CD4-positive, alpha-beta memory T cell (primary cell): ENCODE measurements at regions not wholly inside any gene's neighbourhood (a gene's known extent, or its start where the extent isn't known, plus 50 kb on each side); places are given as distances from the start of the nearest gene placed in this dataset.
A peak's percentile ranks its signal among the peaks of the same experiment; 100 is the strongest.

Experiments used
- CTCF ChIA-PET: fragments of 350-600 bp; sonication (Branson Sonifier 250); formaldehyde crosslinking; loops from one replicate; lab custom pipeline; 2021; ENCODE audit warnings: inconsistent platforms; ENCODE audit not compliant: partially characterized antibody; lab: Charles Lee
- POLR2A ChIA-PET: fragments of 350-600 bp; sonication (Branson Sonifier 250); formaldehyde crosslinking; loops from one replicate; lab custom pipeline; 2021; ENCODE audit not compliant: partially characterized antibody; lab: Charles Lee
- DNase-seq, 5 donors: peaks; one replicate each; pipeline versions ENCODE4 v3.0.0 to v3.0.0-alpha.2; 2020 to 2022; ENCODE audit warnings: mixed read lengths in 1 of 5
- H3K27ac ChIP-seq: one replicate; pipeline ENCODE4 v1.7.0; 2013; ENCODE audit warnings: low read depth, low read length
- H3K27me3 ChIP-seq: 2 replicates; pipeline ENCODE4 v1.7.0; 2013; ENCODE audit warnings: mild to moderate bottlenecking, low read length, moderate library complexity; ENCODE audit not compliant: insufficient read depth
- H3K36me3 ChIP-seq: 2 replicates; pipeline ENCODE4 v1.7.0; 2013; ENCODE audit warnings: mild to moderate bottlenecking, low read length, moderate library complexity; ENCODE audit not compliant: insufficient read depth
- H3K4me1 ChIP-seq: 2 replicates; pipeline ENCODE4 v1.7.0; 2013; ENCODE audit warnings: mild to moderate bottlenecking, low read length, moderate library complexity; ENCODE audit not compliant: insufficient read depth
- H3K4me3 ChIP-seq, 2 donors: one replicate each; pipeline ENCODE4 v1.7.0; 2013; ENCODE audit warnings: low read length in 2 of 2, mild to moderate bottlenecking in 1 of 2
- H3K9me3 ChIP-seq, 2 donors: one replicate each; pipeline ENCODE4 v1.7.0; 2013; ENCODE audit warnings: low read length in 2 of 2, control low read depth in 1 of 2; ENCODE audit not compliant: control insufficient read depth in 1 of 2
- H3K27ac Mint-ChIP-seq, 7 donors: one replicate each; pipeline ENCODE4 v1.8.0; 2020 to 2021; ENCODE audit warnings: mixed read lengths in 7 of 7, mild to moderate bottlenecking in 6 of 7, inconsistent platforms in 3 of 7, moderate library complexity in 3 of 7
- H3K27me3 Mint-ChIP-seq, 2 donors: one replicate each; pipeline ENCODE4 v1.8.0; 2020 to 2021; ENCODE audit warnings: mixed read lengths in 2 of 2
- H3K36me3 Mint-ChIP-seq, 2 donors: one replicate each; pipeline ENCODE4 v1.8.0; 2020 to 2021; ENCODE audit warnings: mixed read lengths in 2 of 2, inconsistent platforms in 1 of 2, mild to moderate bottlenecking in 1 of 2
- H3K4me1 Mint-ChIP-seq, 4 donors: one replicate each; pipeline ENCODE4 v1.8.0; 2020 to 2021; ENCODE audit warnings: mixed read lengths in 4 of 4, mild to moderate bottlenecking in 1 of 4
- H3K4me3 Mint-ChIP-seq, 8 donors: one replicate each; pipeline ENCODE4 v1.8.0; 2020 to 2021; ENCODE audit warnings: mixed read lengths in 8 of 8, mild to moderate bottlenecking in 7 of 8, moderate library complexity in 6 of 8, inconsistent platforms in 3 of 8
- H3K9me3 Mint-ChIP-seq, 8 donors: one replicate each; pipeline ENCODE4 v1.8.0; 2020 to 2021; ENCODE audit warnings: mixed read lengths in 8 of 8, mild to moderate bottlenecking in 5 of 8, inconsistent platforms in 3 of 8, moderate library complexity in 1 of 8
- intact Hi-C: fragments of 100-400 bp; cut with micrococcal nuclease; formaldehyde crosslinking; loops from one replicate; pipeline ENCODE4 v1.15.1; 2023

DNA sequence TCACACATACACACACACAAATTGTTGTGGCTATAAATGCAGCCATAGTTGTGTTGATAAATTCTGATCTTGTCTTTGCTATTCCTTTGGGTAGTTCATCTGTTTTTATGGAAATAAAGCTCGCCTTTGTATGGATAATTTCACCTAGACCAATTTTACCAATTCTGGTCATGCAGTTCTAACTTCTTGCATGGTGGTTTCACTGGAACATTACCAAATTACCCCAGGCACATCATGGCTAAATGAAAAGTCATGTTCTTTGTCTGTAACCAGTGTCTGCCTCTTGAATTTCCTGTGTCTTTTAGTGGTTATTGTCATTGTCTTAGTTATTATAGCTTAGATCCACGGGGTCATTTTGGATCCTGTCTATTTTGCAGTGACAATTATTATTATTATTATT is 50.3 kb upstream of the TMC1 start:
- Histone ChIP-seq H3K27ac (no peak overlapping the region), H3K4me3 (no peak overlapping the region), H3K9me3 (no peaks in the 10 kb centered on the region), H3K36me3 (no peaks in the 10 kb centered on the region), H3K27me3 (no peaks in the 10 kb centered on the region), H3K4me1 (no peaks in the 10 kb centered on the region)
- intact Hi-C loops = no loop called here
- H3K4me3 Mint-ChIP-seq = no peak overlapping the region
- H3K4me1 Mint-ChIP-seq = peaks cover 0 to 6% (median 4%) of the 10 kb centered on the region in 4 donors
- DNase-seq = no peak
- H3K36me3 Mint-ChIP-seq = no peaks in the 10 kb centered on the region
- ChIA-PET CTCF (no interaction called here), POLR2A (interaction anchor here (0.6 kb wide), 1 partner anchor 15 kb away, joined by 3 read pairs; no protein-coding TSS in a partner anchor)
- H3K27ac Mint-ChIP-seq = no peak overlapping the region
- no peaks in the 10 kb centered on the region for H3K9me3 Mint-ChIP-seq
- no peaks in the 10 kb centered on the region for H3K27me3 Mint-ChIP-seq

DNA sequence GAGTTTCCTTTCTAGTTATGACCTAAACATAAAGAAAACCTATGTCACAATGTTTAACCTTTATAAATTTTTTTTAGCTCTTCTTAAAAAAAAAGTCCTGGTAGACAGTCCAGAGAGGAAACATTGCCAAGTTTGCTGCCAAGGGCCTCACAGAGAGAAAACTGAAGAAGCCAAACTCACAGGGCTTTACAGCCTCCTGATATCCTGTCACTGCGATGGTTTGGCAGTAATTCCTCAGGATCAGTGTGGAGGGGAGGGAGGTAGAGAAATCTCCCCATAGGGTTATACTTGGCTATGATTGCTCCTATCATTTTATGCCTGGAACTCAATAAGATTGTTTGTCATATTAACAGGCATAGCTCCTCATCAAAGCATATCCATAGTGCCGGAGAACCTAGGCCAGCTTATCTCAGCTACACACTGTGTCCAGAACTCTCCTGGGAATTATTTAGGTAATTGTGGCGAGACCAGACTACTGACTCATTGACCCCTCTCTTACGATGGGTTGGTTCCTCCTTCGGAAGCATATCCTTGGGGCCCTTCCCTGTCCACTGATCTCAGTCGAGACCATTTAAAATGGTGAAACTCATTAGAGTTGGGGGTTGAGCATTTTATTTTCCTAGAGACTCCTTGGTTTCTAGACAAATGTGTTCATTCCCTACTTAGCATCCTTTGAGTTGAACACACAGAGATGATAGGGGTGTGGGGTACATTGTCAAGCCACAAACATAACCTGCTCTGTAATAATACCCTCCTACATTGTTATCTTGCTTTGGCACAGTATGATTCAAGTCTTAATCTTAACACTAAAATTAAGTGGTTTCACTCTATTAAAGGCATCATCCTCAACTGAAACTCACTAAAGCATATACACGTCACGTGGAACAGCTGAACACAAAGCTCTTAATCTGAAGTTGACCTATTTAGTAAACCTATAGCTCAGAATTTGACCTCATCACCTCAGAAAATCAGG is 53.4 kb upstream of the TMC1 start:
- no peaks in the 10 kb centered on the region for H3K27me3 ChIP-seq
- no peaks in the 10 kb centered on the region for H3K9me3 Mint-ChIP-seq
- no peak overlapping the region for H3K27ac ChIP-seq
- no peaks in the 10 kb centered on the region for H3K27me3 Mint-ChIP-seq
- H3K27ac Mint-ChIP-seq = no peak overlapping the region
- H3K36me3 Mint-ChIP-seq = no peaks in the 10 kb centered on the region
- peaks cover 0 to 3% (median 1%) of the 10 kb centered on the region in 4 donors for H3K4me1 Mint-ChIP-seq
- intact Hi-C loops = no loop called here
- ChIA-PET CTCF (no interaction called here), POLR2A (interaction anchor here (0.7 kb wide), 1 partner anchor 103 kb away, joined by 3 read pairs; the partner anchor contains the start of gene ZFAND5)
- no peaks in the 10 kb centered on the region for H3K4me1 ChIP-seq
- no peak for DNase-seq
- no peaks in the 10 kb centered on the region for H3K36me3 ChIP-seq
- no peaks in the 10 kb centered on the region for H3K9me3 ChIP-seq
- no peak overlapping the region for H3K4me3 Mint-ChIP-seq
- H3K4me3 ChIP-seq = no peak overlapping the region

DNA sequence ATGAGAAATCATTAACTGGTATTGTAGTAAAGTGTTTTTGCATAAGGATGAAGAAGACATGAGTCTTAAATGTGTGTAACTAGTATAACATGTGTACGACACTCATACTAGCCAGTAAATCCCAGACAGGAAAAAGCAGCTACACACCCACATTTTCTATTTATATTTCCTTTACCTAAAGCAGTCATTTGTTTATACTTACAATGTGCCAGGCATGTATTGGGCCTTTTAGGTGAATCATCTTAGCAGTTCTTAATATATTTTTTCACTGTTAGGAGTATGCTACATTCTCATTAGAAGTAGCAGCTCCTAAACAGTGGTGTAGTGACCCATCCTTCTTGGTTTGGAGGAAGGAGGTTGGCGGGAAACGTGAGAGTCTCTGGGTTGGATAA is 55.8 kb upstream of the TMC1 start:
- Mint-ChIP-seq H3K9me3 (no peaks in the 10 kb centered on the region), H3K27me3 (no peaks in the 10 kb centered on the region), H3K4me1 (peaks cover 0 to 3% (median 0%) of the 10 kb centered on the region in 4 donors), H3K36me3 (no peaks in the 10 kb centered on the region), H3K4me3 (no peak overlapping the region), H3K27ac (no peak overlapping the region)
- no peaks in the 10 kb centered on the region for H3K27me3 ChIP-seq
- H3K36me3 ChIP-seq = no peaks in the 10 kb centered on the region
- CTCF ChIA-PET = no interaction called here
- H3K27ac ChIP-seq = no peak overlapping the region
- intact Hi-C loops = no loop called here
- H3K9me3 ChIP-seq = no peaks in the 10 kb centered on the region
- POLR2A ChIA-PET = interaction anchor here (0.7 kb wide), 1 partner anchor 61 kb away, joined by 3 read pairs; no protein-coding TSS in a partner anchor
- no peaks in the 10 kb centered on the region for H3K4me1 ChIP-seq
- no peak for DNase-seq
- H3K4me3 ChIP-seq = no peak overlapping the region

DNA sequence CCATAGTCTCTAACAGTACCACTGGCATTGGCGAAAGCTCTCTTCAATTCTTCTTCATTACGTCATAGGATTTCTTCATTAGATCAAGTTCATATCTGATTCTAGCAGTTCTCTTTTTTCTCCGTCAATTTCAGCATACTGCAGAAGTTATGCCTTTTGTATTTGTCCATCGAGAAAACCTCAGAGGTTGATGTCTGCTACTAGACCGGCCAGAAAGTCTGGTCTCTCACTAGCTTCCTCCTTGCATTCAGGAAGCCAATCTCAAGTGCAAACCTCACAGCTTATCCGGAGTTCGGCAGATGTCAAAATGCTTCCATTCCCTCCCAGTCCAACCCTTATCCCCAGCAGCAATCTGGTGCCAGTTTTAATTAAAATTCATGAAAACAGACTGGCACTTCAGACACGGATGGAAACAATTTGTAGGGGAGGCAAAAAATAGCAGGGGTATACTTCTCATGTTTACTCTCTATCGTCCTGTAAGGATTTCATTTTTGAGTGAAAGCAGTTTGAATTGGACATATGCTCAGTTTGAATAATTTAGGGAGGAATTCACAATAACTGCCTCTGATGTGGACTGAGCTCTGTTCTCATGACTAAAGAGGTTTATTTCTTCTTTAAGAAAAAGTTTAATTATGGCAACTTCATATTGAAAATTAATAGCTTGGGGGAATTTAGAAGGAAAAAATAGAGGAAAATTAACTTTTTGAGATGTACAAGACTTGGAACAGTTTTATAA is 56.4 kb upstream of the TMC1 start:
- intact Hi-C loops = no loop called here
- Mint-ChIP-seq H3K27ac (no peak overlapping the region), H3K4me3 (no peak overlapping the region)

DNA sequence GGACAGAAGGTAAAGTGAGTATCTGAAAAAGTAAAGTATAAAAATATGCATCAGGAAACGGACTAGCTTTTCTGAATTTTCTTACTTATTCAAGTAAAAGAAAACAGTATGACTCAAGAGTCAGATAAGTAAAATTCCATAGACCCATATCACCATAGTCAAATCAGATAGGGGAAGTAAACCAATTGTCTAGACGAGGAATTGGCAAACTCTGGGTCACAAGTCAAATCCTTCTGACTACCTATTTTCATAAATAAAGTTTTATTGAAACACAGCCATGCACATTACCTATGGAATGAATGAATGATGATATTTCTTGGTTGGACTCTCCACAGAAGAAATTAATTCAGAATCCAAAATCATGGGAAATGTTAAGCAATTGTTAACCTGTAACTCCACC is 59.1 kb upstream of the TMC1 start:
- H3K36me3 Mint-ChIP-seq = no peaks in the 10 kb centered on the region
- peaks cover 17% of the 10 kb centered on the region for H3K4me1 ChIP-seq
- ChIA-PET CTCF (no interaction called here), POLR2A (no interaction called here)
- H3K9me3 Mint-ChIP-seq = no peaks in the 10 kb centered on the region
- H3K4me1 Mint-ChIP-seq = peaks cover 12 to 16% (median 15%) of the 10 kb centered on the region in 4 donors
- intact Hi-C loops = no loop called here
- H3K27me3 ChIP-seq = no peaks in the 10 kb centered on the region
- DNase-seq = no peak
- H3K27ac ChIP-seq = no peak overlapping the region
- no peaks in the 10 kb centered on the region for H3K27me3 Mint-ChIP-seq
- no peaks in the 10 kb centered on the region for H3K9me3 ChIP-seq
- H3K27ac Mint-ChIP-seq = no peak overlapping the region
- H3K4me3 Mint-ChIP-seq = no peak overlapping the region
- no peaks in the 10 kb centered on the region for H3K36me3 ChIP-seq
- H3K4me3 ChIP-seq = no peak overlapping the region

More for the DNA sequence above, 56.4 kb upstream of the TMC1 start:
- peaks cover 0 to 3% (median 0%) of the 10 kb centered on the region in 4 donors for H3K4me1 Mint-ChIP-seq
- H3K4me3 ChIP-seq = no peak overlapping the region
- no peak overlapping the region for H3K27ac ChIP-seq
- DNase-seq = no peak
- no peaks in the 10 kb centered on the region for H3K4me1 ChIP-seq
- no peaks in the 10 kb centered on the region for H3K27me3 Mint-ChIP-seq
- no peaks in the 10 kb centered on the region for H3K27me3 ChIP-seq
- H3K36me3 ChIP-seq = no peaks in the 10 kb centered on the region
- H3K36me3 Mint-ChIP-seq = no peaks in the 10 kb centered on the region
- H3K9me3 ChIP-seq = no peaks in the 10 kb centered on the region
- CTCF ChIA-PET = no interaction called here
- POLR2A ChIA-PET = interaction anchor here (0.7 kb wide), 1 partner anchor 61 kb away, joined by 3 read pairs; no protein-coding TSS in a partner anchor
- no peaks in the 10 kb centered on the region for H3K9me3 Mint-ChIP-seq

DNA sequence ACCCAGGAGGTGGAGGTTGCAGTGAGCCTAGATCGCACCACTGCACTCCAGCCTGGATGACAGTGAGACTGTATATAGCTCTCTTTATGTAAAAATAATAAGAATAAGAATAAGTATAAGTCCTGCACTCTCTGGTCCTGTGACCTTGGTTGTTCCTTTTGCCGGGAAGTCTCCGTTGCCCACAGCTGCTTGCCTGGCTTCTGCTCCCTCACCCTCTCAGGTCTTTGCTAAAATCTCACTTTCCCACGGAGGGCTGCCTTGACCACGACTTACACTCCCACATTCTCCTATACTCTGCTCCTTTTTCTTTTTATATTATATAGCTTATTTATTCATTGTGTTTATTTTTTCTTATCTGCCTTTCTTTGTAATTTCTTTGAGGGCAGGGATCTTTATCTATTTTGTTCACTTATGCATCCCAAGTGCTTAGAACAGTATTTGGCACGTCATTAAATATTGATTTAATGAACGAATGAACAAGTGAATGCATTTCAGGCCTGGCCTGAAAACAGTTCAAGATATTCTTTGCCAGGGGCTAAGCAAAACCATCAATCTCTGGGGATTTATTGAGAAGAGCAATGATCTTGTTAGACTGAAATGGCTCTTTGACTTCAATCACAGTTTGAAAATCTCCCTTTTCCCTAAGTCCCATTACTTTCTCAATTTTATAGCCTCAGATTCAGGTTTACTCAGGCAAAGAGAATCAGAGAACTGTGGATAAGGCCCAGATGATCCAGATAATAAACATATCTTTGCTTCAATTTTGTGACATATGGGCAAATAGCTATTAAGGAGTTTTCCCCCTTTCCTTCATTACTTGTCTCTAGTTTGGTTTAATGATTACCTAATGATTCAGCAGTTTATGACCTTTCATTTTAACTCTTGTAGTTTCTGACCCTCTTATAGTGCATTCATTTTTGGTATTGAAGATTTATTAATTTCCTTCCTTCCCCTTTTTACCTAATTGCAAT is 60.8 kb upstream of the TMC1 start:
- no peaks in the 10 kb centered on the region for H3K36me3 Mint-ChIP-seq
- H3K4me3 Mint-ChIP-seq = peak overlapping the region in 1 of 8 donors; percentile 31
- H3K4me1 Mint-ChIP-seq = peaks cover 12 to 16% (median 15%) of the 10 kb centered on the region in 4 donors
- peaks cover 0 to 3% of the 10 kb centered on the region in 2 donors for H3K27me3 Mint-ChIP-seq
- H3K4me1 ChIP-seq = peaks cover 17% of the 10 kb centered on the region
- no peak for DNase-seq
- no peak overlapping the region for H3K27ac Mint-ChIP-seq
- ChIA-PET CTCF (interaction anchor here (0.9 kb wide), 1 partner anchor 181 kb away, joined by 3 read pairs; no protein-coding TSS in a partner anchor), POLR2A (no interaction called here)
- peaks cover 0 to 2% (median 0%) of the 10 kb centered on the region in 8 donors for H3K9me3 Mint-ChIP-seq
- intact Hi-C loops = no loop called here
- no peak overlapping the region for H3K27ac ChIP-seq
- H3K27me3 ChIP-seq = no peaks in the 10 kb centered on the region
- H3K36me3 ChIP-seq = no peaks in the 10 kb centered on the region
- no peaks in the 10 kb centered on the region for H3K9me3 ChIP-seq
- H3K4me3 ChIP-seq = no peak overlapping the region
